ENCODE measurements at regions not wholly inside any gene's neighbourhood (a gene's known extent, or its start where the extent isn't known, plus 50 kb on each side); places are given as distances from the start of the nearest gene placed in this dataset.
"Not testable (repeated sequence)": the region's sequence is repeated elsewhere in the genome, so short reads cannot be mapped to it uniquely, and the experiment has no call there.

DNA sequence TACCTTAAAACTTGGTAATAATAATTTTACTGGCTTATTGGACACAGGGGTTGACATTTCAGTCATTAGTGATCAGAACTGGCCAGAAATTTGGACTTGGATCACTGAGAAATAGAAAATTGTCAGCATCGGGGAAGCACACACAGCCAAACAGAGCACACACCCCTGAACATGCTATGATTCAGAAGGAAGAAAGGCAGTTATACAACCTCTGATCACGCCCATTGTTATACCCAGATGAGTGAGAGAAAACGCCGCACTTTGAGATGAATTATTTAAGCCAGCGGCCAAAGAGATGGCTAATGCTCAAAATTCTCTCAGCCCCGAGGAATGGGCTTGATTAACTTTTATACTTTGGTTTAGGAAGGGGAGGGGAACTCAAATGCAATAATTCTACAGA lies 557.4 kb downstream of the CDY1 start:
- not testable (repeated sequence) for TF ChIP-seq MTF1 (CRISPR knock-in tag; IDR thresholded peaks at IDR 0.05); SRF (IDR thresholded peaks at IDR 0.05; ENCODE audit: low read depth, low read length); HMGA1 (CRISPR knock-in tag; conservative IDR thresholded peaks at IDR 0.05); ZSCAN30 (CRISPR knock-in tag; IDR thresholded peaks at IDR 0.05)
- TF ChIP-seq, protein P1, sequence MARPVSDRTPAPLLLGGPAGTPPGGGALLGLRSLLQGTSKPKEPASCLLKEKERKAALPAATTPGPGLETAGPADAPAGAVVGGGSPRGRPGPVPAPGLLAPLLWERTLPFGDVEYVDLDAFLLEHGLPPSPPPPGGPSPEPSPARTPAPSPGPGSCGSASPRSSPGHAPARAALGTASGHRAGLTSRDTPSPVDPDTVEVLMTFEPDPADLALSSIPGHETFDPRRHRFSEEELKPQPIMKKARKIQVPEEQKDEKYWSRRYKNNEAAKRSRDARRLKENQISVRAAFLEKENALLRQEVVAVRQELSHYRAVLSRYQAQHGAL (CRISPR knock-in tag; IDR thresholded peaks at IDR 0.05; ENCODE audit: not compliant biosample characterization) = not testable (repeated sequence)
- TF ChIP-seq, protein P2, sequence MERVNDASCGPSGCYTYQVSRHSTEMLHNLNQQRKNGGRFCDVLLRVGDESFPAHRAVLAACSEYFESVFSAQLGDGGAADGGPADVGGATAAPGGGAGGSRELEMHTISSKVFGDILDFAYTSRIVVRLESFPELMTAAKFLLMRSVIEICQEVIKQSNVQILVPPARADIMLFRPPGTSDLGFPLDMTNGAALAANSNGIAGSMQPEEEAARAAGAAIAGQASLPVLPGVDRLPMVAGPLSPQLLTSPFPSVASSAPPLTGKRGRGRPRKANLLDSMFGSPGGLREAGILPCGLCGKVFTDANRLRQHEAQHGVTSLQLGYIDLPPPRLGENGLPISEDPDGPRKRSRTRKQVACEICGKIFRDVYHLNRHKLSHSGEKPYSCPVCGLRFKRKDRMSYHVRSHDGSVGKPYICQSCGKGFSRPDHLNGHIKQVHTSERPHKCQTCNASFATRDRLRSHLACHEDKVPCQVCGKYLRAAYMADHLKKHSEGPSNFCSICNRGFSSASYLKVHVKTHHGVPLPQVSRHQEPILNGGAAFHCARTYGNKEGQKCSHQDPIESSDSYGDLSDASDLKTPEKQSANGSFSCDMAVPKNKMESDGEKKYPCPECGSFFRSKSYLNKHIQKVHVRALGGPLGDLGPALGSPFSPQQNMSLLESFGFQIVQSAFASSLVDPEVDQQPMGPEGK (CRISPR knock-in tag; IDR thresholded peaks at IDR 0.05) = not testable (repeated sequence)
- TF ChIP-seq, protein P3, sequence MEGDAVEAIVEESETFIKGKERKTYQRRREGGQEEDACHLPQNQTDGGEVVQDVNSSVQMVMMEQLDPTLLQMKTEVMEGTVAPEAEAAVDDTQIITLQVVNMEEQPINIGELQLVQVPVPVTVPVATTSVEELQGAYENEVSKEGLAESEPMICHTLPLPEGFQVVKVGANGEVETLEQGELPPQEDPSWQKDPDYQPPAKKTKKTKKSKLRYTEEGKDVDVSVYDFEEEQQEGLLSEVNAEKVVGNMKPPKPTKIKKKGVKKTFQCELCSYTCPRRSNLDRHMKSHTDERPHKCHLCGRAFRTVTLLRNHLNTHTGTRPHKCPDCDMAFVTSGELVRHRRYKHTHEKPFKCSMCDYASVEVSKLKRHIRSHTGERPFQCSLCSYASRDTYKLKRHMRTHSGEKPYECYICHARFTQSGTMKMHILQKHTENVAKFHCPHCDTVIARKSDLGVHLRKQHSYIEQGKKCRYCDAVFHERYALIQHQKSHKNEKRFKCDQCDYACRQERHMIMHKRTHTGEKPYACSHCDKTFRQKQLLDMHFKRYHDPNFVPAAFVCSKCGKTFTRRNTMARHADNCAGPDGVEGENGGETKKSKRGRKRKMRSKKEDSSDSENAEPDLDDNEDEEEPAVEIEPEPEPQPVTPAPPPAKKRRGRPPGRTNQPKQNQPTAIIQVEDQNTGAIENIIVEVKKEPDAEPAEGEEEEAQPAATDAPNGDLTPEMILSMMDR (CRISPR knock-in tag; IDR thresholded peaks at IDR 0.05) = not testable (repeated sequence)
